Fibroblast of lung (primary cell): ENCODE measurements at regions not wholly inside any gene's neighbourhood (a gene's known extent, or its start where the extent isn't known, plus 50 kb on each side); places are given as distances from the start of the nearest gene placed in this dataset.

ENCODE experiments used
- DNase-seq, 2 donors: peaks; one replicate each; pipeline versions ENCODE4 v3.0.0 to v3.0.0-alpha.2; 2010; ENCODE audit warnings: low read depth in 2 of 2
- H2AFZ ChIP-seq: 2 replicates; pipeline ENCODE4 v1.5.1; 2012; ENCODE audit warnings: low read length, control low read depth, inconsistent platforms
- H3K27ac ChIP-seq: 2 replicates; pipeline ENCODE4 v1.5.1; 2011; ENCODE audit warnings: low read length, control low read depth; ENCODE audit not compliant: insufficient read depth
- H3K27me3 ChIP-seq: 2 replicates; pipeline ENCODE4 v1.5.1; 2011; ENCODE audit warnings: mild to moderate bottlenecking, low read length; ENCODE audit not compliant: control insufficient read depth, insufficient read depth
- H3K36me3 ChIP-seq: 2 replicates; pipeline ENCODE4 v1.5.1; 2011; ENCODE audit warnings: low read length; ENCODE audit not compliant: control insufficient read depth, insufficient read depth
- H3K4me1 ChIP-seq: 2 replicates; pipeline ENCODE4 v1.5.1; 2011; ENCODE audit warnings: low read length; ENCODE audit not compliant: control insufficient read depth, insufficient read depth; ENCODE audit errors: extremely low read depth
- H3K4me2 ChIP-seq: 2 replicates; pipeline ENCODE4 v1.5.1; 2011; ENCODE audit warnings: low read length, control low read depth; ENCODE audit not compliant: insufficient read depth; ENCODE audit errors: extremely low read depth
- H3K4me3 ChIP-seq, 4 experiments: fragments of 200-600 bp in 1 of 4; sonication (generic) in 1 of 4; replicated peaks in 1 of 4; 2 replicates each; pipeline ENCODE4 v1.5.1; 2011 to 2016; ENCODE audit warnings: low read length in 4 of 4, low read depth in 3 of 4, mild to moderate bottlenecking in 3 of 4, control low read depth in 2 of 4, inconsistent platforms in 1 of 4, mixed read lengths in 1 of 4; ENCODE audit not compliant: insufficient read depth in 1 of 4; ENCODE audit errors: control extremely low read depth in 1 of 4
- H3K79me2 ChIP-seq: 2 replicates; pipeline ENCODE4 v1.5.1; 2012; ENCODE audit warnings: mild to moderate bottlenecking, low read length, inconsistent platforms; ENCODE audit not compliant: control insufficient read depth, insufficient read depth
- H3K9ac ChIP-seq: 2 replicates; pipeline ENCODE4 v1.5.1; 2011; ENCODE audit warnings: mild to moderate bottlenecking, low read length, control low read depth; ENCODE audit not compliant: insufficient read depth
- H3K9me3 ChIP-seq: 2 replicates; pipeline ENCODE4 v1.5.1; 2012; ENCODE audit warnings: low read depth, low read length; ENCODE audit not compliant: control insufficient read depth, insufficient read depth
- H4K20me1 ChIP-seq: 2 replicates; pipeline ENCODE4 v1.5.1; 2011; ENCODE audit warnings: low read length; ENCODE audit not compliant: control insufficient read depth, insufficient read depth; ENCODE audit errors: extremely low read depth
- CTCF ChIP-seq, 2 donors: IDR thresholded peaks in 1 of 2; conservative IDR thresholded peaks in 1 of 2; 1 replicate in 1 of 2; 2 replicates in 1 of 2; pipeline ENCODE4 v1.5.1; 2011 to 2012; ENCODE audit warnings: low read length in 2 of 2, control low read depth in 1 of 2, inconsistent platforms in 1 of 2, low read depth in 1 of 2, mild to moderate bottlenecking in 1 of 2
- EZH2 ChIP-seq: IDR thresholded peaks from 2 replicates; pipeline ENCODE4 v1.5.1; 2012; ENCODE audit warnings: low read length, control low read depth, mild to moderate bottlenecking; ENCODE audit errors: missing control alignments

GRCh38 chr6:148086843-148087242 lies 255.8 kb upstream of the SASH1 start:
- Histone ChIP-seq H3K9me3 (no peaks in the 10 kb centered on the region), H3K4me3 (no peak overlapping the region), H3K36me3 (no peaks in the 10 kb centered on the region), H2AFZ (no peak overlapping the region), H3K79me2 (no peaks in the 10 kb centered on the region), H3K4me2 (no peak overlapping the region), H3K27ac (no peak overlapping the region), H3K27me3 (no peaks in the 10 kb centered on the region), H4K20me1 (no peaks in the 10 kb centered on the region), H3K4me1 (no peaks in the 10 kb centered on the region), H3K9ac (no peak overlapping the region)
- no peak for DNase-seq
- TF ChIP-seq CTCF (conservative IDR thresholded peaks at IDR 0.05 in 1 of 2, IDR thresholded peaks at IDR 0.05 in 1 of 2; ENCODE audit: low read depth in 1 of 2, low read length in 2 of 2) (no peak), EZH2 (no peak)

- Histone ChIP-seq H2AFZ (no peak overlapping the region), H4K20me1 (no peaks in the 10 kb centered on the region), H3K9me3 (no peaks in the 10 kb centered on the region), H3K36me3 (no peaks in the 10 kb centered on the region), H3K79me2 (no peaks in the 10 kb centered on the region), H3K27me3 (no peaks in the 10 kb centered on the region), H3K27ac (no peak overlapping the region), H3K9ac (no peak overlapping the region), H3K4me1 (no peaks in the 10 kb centered on the region), H3K4me2 (no peak overlapping the region), H3K4me3 (no peak overlapping the region)
- no peak for DNase-seq
- TF ChIP-seq EZH2: no peak
- no peak for TF ChIP-seq CTCF (conservative IDR thresholded peaks at IDR 0.05 in 1 of 2, IDR thresholded peaks at IDR 0.05 in 1 of 2; ENCODE audit: low read depth in 1 of 2, low read length in 2 of 2)
These were observed 255.0 kb upstream of the SASH1 start for GRCh38 chr6:148087659-148088058.

GRCh38 chr6:148090326-148090725 lies 252.3 kb upstream of the SASH1 start:
- no peak for TF ChIP-seq EZH2
- no peak for TF ChIP-seq CTCF (conservative IDR thresholded peaks at IDR 0.05 in 1 of 2, IDR thresholded peaks at IDR 0.05 in 1 of 2; ENCODE audit: low read depth in 1 of 2, low read length in 2 of 2)
- no peak overlapping the region for H3K27ac ChIP-seq

More at GRCh38 chr6:148090326-148090725, 252.3 kb upstream of the SASH1 start:
- no peak overlapping the region for H2AFZ ChIP-seq
- no peak overlapping the region for H3K9ac ChIP-seq
- H4K20me1 ChIP-seq: no peaks in the 10 kb centered on the region
- H3K9me3 ChIP-seq: no peaks in the 10 kb centered on the region
- H3K79me2 ChIP-seq: no peaks in the 10 kb centered on the region
- no peak overlapping the region for H3K4me3 ChIP-seq
- H3K27me3 ChIP-seq: no peaks in the 10 kb centered on the region
- H3K4me1 ChIP-seq: no peaks in the 10 kb centered on the region
- H3K4me2 ChIP-seq: no peak overlapping the region
- no peak for DNase-seq
- no peaks in the 10 kb centered on the region for H3K36me3 ChIP-seq
